Stomach (tissue), 8 donors: ENCODE measurements at regions not wholly inside any gene's neighbourhood (a gene's known extent, or its start where the extent isn't known, plus 50 kb on each side); places are given as distances from the start of the nearest gene placed in this dataset.

ENCODE experiments used
- DNase-seq, 2 donors: peaks; one replicate each; pipeline versions ENCODE4 v3.0.0 to v3.0.0-alpha.2; 2013 to 2019
- H3K27ac ChIP-seq, 5 donors: fragments of 200-600 bp in 4 of 5; sonication (generic) in 4 of 5; one replicate each; pipeline ENCODE4 v1.5.1; 2013 to 2019; ENCODE audit warnings: mild to moderate bottlenecking in 1 of 5, moderate library complexity in 1 of 5
- H3K27me3 ChIP-seq, 3 donors: fragments of 200-600 bp; sonication (generic); one replicate each; pipeline ENCODE4 v1.5.1; 2017 to 2019; ENCODE audit warnings: mixed run types in 1 of 3
- H3K36me3 ChIP-seq, 4 donors: fragments of 200-600 bp; sonication (generic); 1 replicate in 3 of 4; 2 replicates in 1 of 4; pipeline ENCODE4 v1.5.1; 2016 to 2019
- H3K4me1 ChIP-seq, 4 donors: fragments of 200-600 bp; sonication (generic); one replicate each; pipeline ENCODE4 v1.5.1; 2016 to 2019
- H3K4me3 ChIP-seq, 4 donors: fragments of 200-600 bp; sonication (generic) in 3 of 4; one replicate each; pipeline ENCODE4 v1.5.1; 2016 to 2019; ENCODE audit warnings: mild to moderate bottlenecking in 1 of 4
- H3K9me3 ChIP-seq, 4 donors: fragments of 200-600 bp; sonication (generic); one replicate each; pipeline ENCODE4 v1.5.1; 2016 to 2019
- EP300 ChIP-seq: sonication (generic); formaldehyde crosslinking; IDR thresholded peaks from one replicate; pipeline ENCODE4 v1.6.1; 2017; ENCODE audit warnings: antibody characterized with exemption
- POLR2A ChIP-seq, 4 donors: fragments of 450-650 bp; IDR thresholded peaks; one replicate each; pipeline ENCODE4 v1.6.1; 2016; ENCODE audit warnings: antibody characterized with exemption in 4 of 4, control low read depth in 2 of 4, mild to moderate bottlenecking in 1 of 4, moderate library complexity in 1 of 4
- POLR2AphosphoS5 ChIP-seq, 3 donors: sonication (generic); formaldehyde crosslinking; IDR thresholded peaks; one replicate each; pipeline ENCODE4 v1.6.1; 2016; ENCODE audit warnings: antibody characterized with exemption in 3 of 3
- WGBS, 5 donors: extraction: QIAGEN DNeasy Blood & Tissue Kit in 3 of 5; methylation state at CpG; one replicate each; pipeline versions ENCODE4 v1.1.5 to v1.1.7; 2013 to 2018; 5-methylcytosine and 5-hydroxymethylcytosine counted together
- intact Hi-C: fragments of 100-400 bp; cut with DNase I; formaldehyde crosslinking; loops from one replicate; pipeline ENCODE4 v1.15.1; 2023; ENCODE audit warnings: low total_unique reads
- TF ChIP-seq, protein P1 (sequence below), 7 experiments: fragments of 450-650 bp in 4 of 7; fragments of 200-600 bp in 3 of 7; sonication (generic) in 3 of 7; IDR thresholded peaks; one replicate each; pipeline ENCODE4 v1.5.1; 2016 to 2019; ENCODE audit warnings: antibody characterized with exemption in 7 of 7, control low read depth in 2 of 7, mild to moderate bottlenecking in 1 of 7
- donor health status: healthy with polysubstance abuse.
- donor health status: Bipolar disorder and iron deficiency.
- donor health status: healthy.

GRCh38 chr14:43123544-43123943 lies 1383.5 kb downstream of the FSCB start:
- Histone ChIP-seq H3K4me1 (no peaks in the 10 kb centered on the region), H3K27me3 (no peaks in the 10 kb centered on the region), H3K36me3 (no peaks in the 10 kb centered on the region), H3K27ac (no peak overlapping the region), H3K9me3 (peaks cover 0 to 17% (median 10%) of the 10 kb centered on the region in 4 donors), H3K4me3 (no peak overlapping the region)
- DNase-seq = no peak
- TF ChIP-seq POLR2AphosphoS5 (IDR thresholded peaks at IDR 0.05) (no peak), EP300 (no peak), POLR2A (IDR thresholded peaks at IDR 0.05) (no peak)
- TF ChIP-seq, protein P1, sequence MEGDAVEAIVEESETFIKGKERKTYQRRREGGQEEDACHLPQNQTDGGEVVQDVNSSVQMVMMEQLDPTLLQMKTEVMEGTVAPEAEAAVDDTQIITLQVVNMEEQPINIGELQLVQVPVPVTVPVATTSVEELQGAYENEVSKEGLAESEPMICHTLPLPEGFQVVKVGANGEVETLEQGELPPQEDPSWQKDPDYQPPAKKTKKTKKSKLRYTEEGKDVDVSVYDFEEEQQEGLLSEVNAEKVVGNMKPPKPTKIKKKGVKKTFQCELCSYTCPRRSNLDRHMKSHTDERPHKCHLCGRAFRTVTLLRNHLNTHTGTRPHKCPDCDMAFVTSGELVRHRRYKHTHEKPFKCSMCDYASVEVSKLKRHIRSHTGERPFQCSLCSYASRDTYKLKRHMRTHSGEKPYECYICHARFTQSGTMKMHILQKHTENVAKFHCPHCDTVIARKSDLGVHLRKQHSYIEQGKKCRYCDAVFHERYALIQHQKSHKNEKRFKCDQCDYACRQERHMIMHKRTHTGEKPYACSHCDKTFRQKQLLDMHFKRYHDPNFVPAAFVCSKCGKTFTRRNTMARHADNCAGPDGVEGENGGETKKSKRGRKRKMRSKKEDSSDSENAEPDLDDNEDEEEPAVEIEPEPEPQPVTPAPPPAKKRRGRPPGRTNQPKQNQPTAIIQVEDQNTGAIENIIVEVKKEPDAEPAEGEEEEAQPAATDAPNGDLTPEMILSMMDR (IDR thresholded peaks at IDR 0.05) = no peak
- intact Hi-C loops = no loop called here

- H3K4me3 ChIP-seq = no peak overlapping the region
- no peaks in the 10 kb centered on the region for H3K27me3 ChIP-seq
- no peak for DNase-seq
- no peaks in the 10 kb centered on the region for H3K4me1 ChIP-seq
- intact Hi-C loops = no loop called here
- WGBS, 5 donors = 27 to 80% (median 56%) methylated on average over 1 of the region's 1 CpG
- H3K36me3 ChIP-seq = no peaks in the 10 kb centered on the region
- TF ChIP-seq, protein P1 (IDR thresholded peaks at IDR 0.05) = no peak
- TF ChIP-seq POLR2A (IDR thresholded peaks at IDR 0.05) (no peak), POLR2AphosphoS5 (IDR thresholded peaks at IDR 0.05) (no peak), EP300 (no peak)
- H3K27ac ChIP-seq = no peak overlapping the region
- peaks cover 0 to 17% (median 10%) of the 10 kb centered on the region in 4 donors for H3K9me3 ChIP-seq
Measured at GRCh38 chr14:43119672-43120071, 1387.4 kb downstream of the FSCB start.

GRCh38 chr14:43116341-43116740 lies 1390.7 kb downstream of the FSCB start:
- no peak for DNase-seq

DNA sequence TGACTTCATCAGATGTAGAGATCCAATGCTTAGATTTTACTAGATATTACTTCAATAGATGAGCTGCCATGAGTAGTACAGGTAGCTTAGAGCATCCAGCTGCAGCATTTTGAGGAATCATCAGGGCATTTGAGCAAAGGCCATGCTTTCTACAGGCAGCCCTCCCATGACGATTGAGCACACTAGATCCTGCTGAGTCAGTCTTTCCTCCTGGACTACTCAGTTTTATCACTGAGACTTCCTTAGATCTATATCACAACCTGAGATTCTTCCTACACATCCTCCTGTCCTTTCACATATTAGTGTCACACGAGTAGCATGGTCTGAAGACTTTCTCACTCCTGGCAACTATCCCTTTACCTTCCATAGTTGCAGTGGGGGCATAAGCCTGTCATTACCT lies 1401.8 kb downstream of the FSCB start:
- Histone ChIP-seq H3K36me3 (no peaks in the 10 kb centered on the region), H3K4me1 (no peaks in the 10 kb centered on the region), H3K27me3 (no peaks in the 10 kb centered on the region), H3K4me3 (no peak overlapping the region), H3K9me3 (no peaks in the 10 kb centered on the region), H3K27ac (no peak overlapping the region)
- no peak for DNase-seq
- no peak for TF ChIP-seq POLR2A (IDR thresholded peaks at IDR 0.05)
- TF ChIP-seq EP300 = no peak
- no peak for TF ChIP-seq POLR2AphosphoS5 (IDR thresholded peaks at IDR 0.05)
- TF ChIP-seq, protein P1 (IDR thresholded peaks at IDR 0.05) = no peak
- intact Hi-C loops = no loop called here
- WGBS, 5 donors = 56 to 66% (median 59%) methylated on average over 2 of the region's 2 CpGs

More at GRCh38 chr14:43116341-43116740, 1390.7 kb downstream of the FSCB start:
- peaks cover 0 to 17% (median 10%) of the 10 kb centered on the region in 4 donors for H3K9me3 ChIP-seq
- no peak overlapping the region for H3K27ac ChIP-seq
- intact Hi-C loops = no loop called here
- H3K4me1 ChIP-seq = no peaks in the 10 kb centered on the region
- H3K27me3 ChIP-seq = no peaks in the 10 kb centered on the region
- WGBS, 5 donors = 26 to 54% (median 33%) methylated on average over 3 of the region's 3 CpGs
- no peak for TF ChIP-seq POLR2AphosphoS5 (IDR thresholded peaks at IDR 0.05)
- no peak for TF ChIP-seq EP300
- no peak for TF ChIP-seq POLR2A (IDR thresholded peaks at IDR 0.05)
- TF ChIP-seq, protein P1 (IDR thresholded peaks at IDR 0.05) = no peak
- no peak overlapping the region for H3K4me3 ChIP-seq
- no peaks in the 10 kb centered on the region for H3K36me3 ChIP-seq
